H1 (cell line): ENCODE measurements at regions not wholly inside any gene's neighbourhood (a gene's known extent, or its start where the extent isn't known, plus 50 kb on each side); places are given as distances from the start of the nearest gene placed in this dataset.

ENCODE experiments used
- CTCF ChIA-PET: fragments of 300-600 bp; sonication (Branson Sonifier 250); formaldehyde crosslinking; loops from one replicate; lab custom pipeline; 2021; ENCODE audit not compliant: partially characterized antibody; lab: Charles Lee
- POLR2A ChIA-PET: fragments of 300-600 bp; sonication (Branson Sonifier 250); formaldehyde crosslinking; loops from one replicate; lab custom pipeline; 2021; ENCODE audit warnings: inconsistent platforms; ENCODE audit not compliant: partially characterized antibody; lab: Charles Lee
- DNase-seq, 2 experiments: peaks; one replicate each; pipeline versions ENCODE4 v3.0.0 to v3.0.0-alpha.2; 2010 to 2022; ENCODE audit warnings: low spot score in 2 of 2, low read depth in 1 of 2, mixed read lengths in 1 of 2
- FAIRE-seq: peaks from 2 replicates; lab custom pipeline; 2011; peaks lifted over from hg19 to GRCh38; lab: Jason Lieb, UNC
- H2AFZ ChIP-seq: 2 replicates; pipeline ENCODE4 v1.8.1; 2012; ENCODE audit warnings: low read length, inconsistent platforms
- H2AK5ac ChIP-seq: 2 replicates; pipeline ENCODE4 v1.6.1; 2013; ENCODE audit warnings: low read depth, low read length
- H2BK120ac ChIP-seq: replicated peaks from 2 replicates; pipeline ENCODE3; 2013; ENCODE audit warnings: low read depth, low read length, inconsistent platforms
- H2BK12ac ChIP-seq: 2 replicates; pipeline ENCODE4 v1.6.1; 2013; ENCODE audit warnings: low read depth, low read length
- H2BK15ac ChIP-seq: 2 replicates; pipeline ENCODE4 v1.6.1; 2013; ENCODE audit warnings: low read length
- H2BK20ac ChIP-seq: 2 replicates; pipeline ENCODE4 v1.6.1; 2013; ENCODE audit warnings: low read length
- H2BK5ac ChIP-seq: 2 replicates; pipeline ENCODE4 v1.6.1; 2013; ENCODE audit warnings: low read depth, low read length
- H3K14ac ChIP-seq: 2 replicates; pipeline ENCODE4 v1.6.1; 2013; ENCODE audit warnings: inconsistent platforms; ENCODE audit not compliant: insufficient read length
- H3K18ac ChIP-seq: 2 replicates; pipeline ENCODE4 v1.6.1; 2013; ENCODE audit warnings: low read length; ENCODE audit errors: extremely low read depth
- H3K23ac ChIP-seq: 2 replicates; pipeline ENCODE4 v1.6.1; 2013; ENCODE audit warnings: inconsistent platforms; ENCODE audit not compliant: insufficient read length
- H3K23me2 ChIP-seq: 2 replicates; pipeline ENCODE4 v1.6.1; 2013; ENCODE audit warnings: low read depth, low read length
- H3K27ac ChIP-seq: 2 replicates; pipeline ENCODE4 v1.6.1; 2011; ENCODE audit warnings: low read depth, low read length, inconsistent platforms
- H3K27me3 ChIP-seq, 4 experiments: replicated peaks in 1 of 4; 1 replicate in 1 of 4; 2 replicates in 3 of 4; pipeline versions ENCODE4 v1.6.1 to v1.8.1; 2011 to 2013; ENCODE audit warnings: low read length in 3 of 4, mild to moderate bottlenecking in 3 of 4, inconsistent platforms in 2 of 4, mixed read lengths in 2 of 4, moderate library complexity in 1 of 4; ENCODE audit not compliant: control insufficient read depth in 3 of 4, insufficient read depth in 3 of 4; ENCODE audit errors: extremely low read depth in 1 of 4
- H3K36me3 ChIP-seq, 4 experiments: 2 replicates each; pipeline versions ENCODE4 v1.6.1 to v1.8.1; 2011 to 2013; ENCODE audit warnings: mild to moderate bottlenecking in 4 of 4, low read length in 3 of 4, moderate library complexity in 2 of 4, control low read depth in 1 of 4, inconsistent platforms in 1 of 4; ENCODE audit not compliant: insufficient read depth in 4 of 4, control insufficient read depth in 2 of 4
- H3K4ac ChIP-seq: replicated peaks from 2 replicates; pipeline ENCODE3; 2013; ENCODE audit warnings: low read length, low read depth, mixed read lengths, inconsistent platforms; ENCODE audit not compliant: insufficient read length
- H3K4me1 ChIP-seq, 4 experiments: replicated peaks in 1 of 4; 1 replicate in 1 of 4; 2 replicates in 3 of 4; pipeline versions ENCODE4 v1.6.1 to v1.8.1; 2011 to 2013; ENCODE audit warnings: low read length in 3 of 4, inconsistent platforms in 2 of 4, mixed read lengths in 1 of 4; ENCODE audit not compliant: insufficient read depth in 4 of 4, control insufficient read depth in 3 of 4
- H3K4me2 ChIP-seq, 2 experiments: 2 replicates each; pipeline versions ENCODE4 v1.6.1 to v1.8.1; 2011 to 2013; ENCODE audit warnings: low read depth in 2 of 2, low read length in 2 of 2, control low read depth in 1 of 2, inconsistent platforms in 1 of 2, mild to moderate bottlenecking in 1 of 2; ENCODE audit not compliant: insufficient read depth in 1 of 2
- H3K4me3 ChIP-seq, 4 experiments: fragments of 200-600, 300-600 bp in 1 of 4; sonication (generic), shearing (Covaris generic), sonication (Bioruptor Twin) in 1 of 4; 2 replicates each; pipeline versions ENCODE4 v1.5.1 to v1.8.1; 2011 to 2016; ENCODE audit warnings: low read length in 4 of 4, low read depth in 3 of 4, control low read depth in 2 of 4, inconsistent platforms in 2 of 4, mild to moderate bottlenecking in 2 of 4, mixed read lengths in 1 of 4, moderate library complexity in 1 of 4; ENCODE audit not compliant: insufficient read depth in 2 of 4; ENCODE audit errors: extremely low read depth in 1 of 4
- H3K56ac ChIP-seq: replicated peaks from 2 replicates; pipeline ENCODE3; 2013; ENCODE audit warnings: low read depth, mild to moderate bottlenecking, mixed read lengths, low read length, inconsistent platforms; ENCODE audit not compliant: insufficient read length
- H3K79me1 ChIP-seq: 2 replicates; pipeline ENCODE4 v1.6.1; 2013; ENCODE audit warnings: low read depth, low read length, control low read depth
- H3K79me2 ChIP-seq, 2 experiments: 2 replicates each; pipeline versions ENCODE4 v1.6.1 to v1.8.1; 2012 to 2013; ENCODE audit warnings: low read length in 2 of 2, mild to moderate bottlenecking in 2 of 2, inconsistent platforms in 1 of 2; ENCODE audit not compliant: insufficient read depth in 2 of 2, control insufficient read depth in 1 of 2
- H3K9ac ChIP-seq, 4 experiments: replicated peaks in 1 of 4; 1 replicate in 1 of 4; 2 replicates in 3 of 4; pipeline versions ENCODE4 v1.6.1 to v1.8.1; 2011 to 2013; ENCODE audit warnings: low read depth in 3 of 4, low read length in 3 of 4, control low read depth in 2 of 4, mild to moderate bottlenecking in 2 of 4, moderate library complexity in 2 of 4, inconsistent platforms in 1 of 4; ENCODE audit errors: extremely low read depth in 1 of 4
- H3K9me3 ChIP-seq, 2 experiments: 2 replicates each; pipeline versions ENCODE4 v1.6.1 to v1.8.1; 2012 to 2013; ENCODE audit warnings: mild to moderate bottlenecking in 2 of 2, moderate library complexity in 2 of 2, control low read depth in 1 of 2, inconsistent platforms in 1 of 2, low read depth in 1 of 2, low read length in 1 of 2, mixed read lengths in 1 of 2; ENCODE audit not compliant: insufficient read depth in 2 of 2
- H4K20me1 ChIP-seq, 2 experiments: replicated peaks in 1 of 2; 2 replicates each; pipeline versions ENCODE3 to v1.8.1; 2011 to 2013; ENCODE audit warnings: inconsistent platforms in 2 of 2, low read length in 2 of 2, mild to moderate bottlenecking in 1 of 2; ENCODE audit not compliant: insufficient read depth in 2 of 2, control insufficient read depth in 1 of 2
- H4K5ac ChIP-seq: 2 replicates; pipeline ENCODE4 v1.6.1; 2013; ENCODE audit warnings: low read length, low read depth, mixed read lengths, inconsistent platforms; ENCODE audit not compliant: insufficient read length
- H4K8ac ChIP-seq: 2 replicates; pipeline ENCODE4 v1.8.0; 2013; ENCODE audit warnings: mild to moderate bottlenecking, moderate library complexity, low read length, inconsistent platforms; ENCODE audit not compliant: insufficient read depth; ENCODE audit errors: extremely low read depth
- H4K91ac ChIP-seq: replicated peaks from 2 replicates; pipeline ENCODE3; 2013; ENCODE audit warnings: low read length, mixed read lengths, inconsistent platforms; ENCODE audit not compliant: insufficient read length
- ATF3 ChIP-seq: IDR thresholded peaks from 2 replicates; pipeline ENCODE4 v1.6.1; 2011; ENCODE audit warnings: low read depth, mild to moderate bottlenecking, low read length; ENCODE audit not compliant: insufficient read depth
- BCL11A ChIP-seq, 2 experiments: IDR thresholded peaks; one replicate each; pipeline ENCODE4 v1.6.1; 2011; ENCODE audit warnings: low read depth in 2 of 2, low read length in 2 of 2, mild to moderate bottlenecking in 2 of 2
- RAD21 ChIP-seq, 2 experiments: IDR thresholded peaks in 1 of 2; conservative IDR thresholded peaks in 1 of 2; 2 replicates each; pipeline ENCODE4 v1.6.1; 2011; ENCODE audit warnings: low read depth in 2 of 2, low read length in 2 of 2, improper control_type of control experiment in 1 of 2, inconsistent platforms in 1 of 2, mild to moderate bottlenecking in 1 of 2, moderate library complexity in 1 of 2
- RNF2 ChIP-seq: fragments of 200-900, 300-1000 bp; sonication (generic); IDR thresholded peaks from 2 replicates; pipeline ENCODE4 v1.7.1; 2016; ENCODE audit warnings: borderline replicate concordance, low read depth, mild to moderate bottlenecking, antibody characterized with exemption, low read length; ENCODE audit not compliant: poor library complexity, severe bottlenecking; ENCODE audit errors: missing control alignments
- RXRA ChIP-seq: IDR thresholded peaks from 2 replicates; pipeline ENCODE4 v1.6.1; 2011; ENCODE audit warnings: low read depth, mild to moderate bottlenecking, low read length, moderate library complexity; ENCODE audit not compliant: insufficient read depth
- SIRT6 ChIP-seq: IDR thresholded peaks from one replicate; pipeline ENCODE4 v1.7.1; 2012; ENCODE audit warnings: low read length, inconsistent platforms
- SP2 ChIP-seq: IDR thresholded peaks from 2 replicates; pipeline ENCODE4 v1.6.1; 2012; ENCODE audit warnings: mild to moderate bottlenecking, low read length, inconsistent platforms
- TCF12 ChIP-seq: IDR thresholded peaks from 2 replicates; pipeline ENCODE4 v1.6.1; 2011; ENCODE audit warnings: low read depth, mild to moderate bottlenecking, low read length
- TEAD4 ChIP-seq: IDR thresholded peaks from 2 replicates; pipeline ENCODE4 v1.6.1; 2012; ENCODE audit warnings: low read depth, low read length, inconsistent platforms, mixed read lengths

- no peak overlapping the region for H4K91ac ChIP-seq
- H2BK5ac ChIP-seq: no peak overlapping the region
- no peak overlapping the region for H3K18ac ChIP-seq
- no peaks in the 10 kb centered on the region for H4K20me1 ChIP-seq
- H3K14ac ChIP-seq: no peak overlapping the region
- H2BK20ac ChIP-seq: no peak overlapping the region
- H3K4ac ChIP-seq: no peak overlapping the region
- peaks cover 4 to 5% of the 10 kb centered on the region in 2 experiments; a peak in 1 of 4 replicates for H3K9me3 ChIP-seq
- H3K36me3 ChIP-seq: no peaks in the 10 kb centered on the region
- no peak overlapping the region for H3K9ac ChIP-seq
- no peak overlapping the region; the same call in 1 of the 2 replicates for H3K27ac ChIP-seq
- no peak overlapping the region for H3K4me2 ChIP-seq
- no peaks in the 10 kb centered on the region for H3K79me2 ChIP-seq
- H2AFZ ChIP-seq: no peak overlapping the region
- H3K4me3 ChIP-seq: no peak overlapping the region
- H2BK12ac ChIP-seq: no peak overlapping the region
- FAIRE-seq (no peak), DNase-seq (no peak)
- TF ChIP-seq BCL11A (IDR thresholded peaks at IDR 0.05; ENCODE audit: low read depth in 2 of 2, low read length in 2 of 2): no peak
- TF ChIP-seq SIRT6: no peak
- no peak for TF ChIP-seq TCF12
- TF ChIP-seq SP2: no peak
- no peak for TF ChIP-seq TEAD4
- TF ChIP-seq ATF3: no peak
- no peak for TF ChIP-seq RXRA
- no peak for TF ChIP-seq RAD21 (IDR thresholded peaks at IDR 0.05 in 1 of 2, conservative IDR thresholded peaks at IDR 0.05 in 1 of 2; ENCODE audit: low read depth in 2 of 2, low read length in 2 of 2)
- TF ChIP-seq RNF2: no peak
- no peak overlapping the region for H3K56ac ChIP-seq
- H2AK5ac ChIP-seq: no peak overlapping the region
- peaks cover 0 to 2% (median 0%) of the 10 kb centered on the region in 4 experiments; a peak in 1 of 7 replicates for H3K4me1 ChIP-seq
- H2BK15ac ChIP-seq: no peak overlapping the region
- no peak overlapping the region for H2BK120ac ChIP-seq
- ChIA-PET CTCF (no interaction called here), POLR2A (no interaction called here)
- no peaks in the 10 kb centered on the region for H3K79me1 ChIP-seq
- no peaks in the 10 kb centered on the region for H3K23me2 ChIP-seq
- H3K27me3 ChIP-seq: no peaks in the 10 kb centered on the region
- no peak overlapping the region for H3K23ac ChIP-seq
- H4K8ac ChIP-seq: no peak overlapping the region
- no peak overlapping the region for H4K5ac ChIP-seq
Measured at GRCh38 chr1:215479567-215479966, 87.5 kb upstream of the KCTD3 start.
